OCI-LY1 (cell line): ENCODE measurements at regions not wholly inside any gene's neighbourhood (a gene's known extent, or its start where the extent isn't known, plus 50 kb on each side); places are given as distances from the start of the nearest gene placed in this dataset.

Experiments
- EZH2 ChIP-seq: fragments of 200-600 bp; sonication (generic), shearing (Covaris generic); IDR thresholded peaks from 2 replicates; pipeline ENCODE4 v1.8.0; 2017; ENCODE audit warnings: borderline replicate concordance, mixed run types, mild to moderate bottlenecking, antibody characterized with exemption, low read length, moderate library complexity, mixed read lengths
- TF ChIP-seq, protein P1 (sequence below): fragments of 200-600 bp; sonication (generic), shearing (Covaris generic); IDR thresholded peaks from 2 replicates; pipeline ENCODE4 v1.5.1; 2017; ENCODE audit warnings: mild to moderate bottlenecking, antibody characterized with exemption, low read length, moderate library complexity, mixed read lengths

GRCh38 chr1:106406114-106406513 is 650.4 kb upstream of the PRMT6 start:
- TF ChIP-seq, protein P1, sequence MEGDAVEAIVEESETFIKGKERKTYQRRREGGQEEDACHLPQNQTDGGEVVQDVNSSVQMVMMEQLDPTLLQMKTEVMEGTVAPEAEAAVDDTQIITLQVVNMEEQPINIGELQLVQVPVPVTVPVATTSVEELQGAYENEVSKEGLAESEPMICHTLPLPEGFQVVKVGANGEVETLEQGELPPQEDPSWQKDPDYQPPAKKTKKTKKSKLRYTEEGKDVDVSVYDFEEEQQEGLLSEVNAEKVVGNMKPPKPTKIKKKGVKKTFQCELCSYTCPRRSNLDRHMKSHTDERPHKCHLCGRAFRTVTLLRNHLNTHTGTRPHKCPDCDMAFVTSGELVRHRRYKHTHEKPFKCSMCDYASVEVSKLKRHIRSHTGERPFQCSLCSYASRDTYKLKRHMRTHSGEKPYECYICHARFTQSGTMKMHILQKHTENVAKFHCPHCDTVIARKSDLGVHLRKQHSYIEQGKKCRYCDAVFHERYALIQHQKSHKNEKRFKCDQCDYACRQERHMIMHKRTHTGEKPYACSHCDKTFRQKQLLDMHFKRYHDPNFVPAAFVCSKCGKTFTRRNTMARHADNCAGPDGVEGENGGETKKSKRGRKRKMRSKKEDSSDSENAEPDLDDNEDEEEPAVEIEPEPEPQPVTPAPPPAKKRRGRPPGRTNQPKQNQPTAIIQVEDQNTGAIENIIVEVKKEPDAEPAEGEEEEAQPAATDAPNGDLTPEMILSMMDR: no peak
- TF ChIP-seq EZH2: no peak
